PFSK-1 (cell line): ENCODE measurements at regions not wholly inside any gene's neighbourhood (a gene's known extent, or its start where the extent isn't known, plus 50 kb on each side); places are given as distances from the start of the nearest gene placed in this dataset.

Experiments used
- FOXP2 ChIP-seq: optimal IDR thresholded peaks from 2 replicates; pipeline ENCODE3; 2011; ENCODE audit warnings: borderline replicate concordance, control low read depth, inconsistent platforms; ENCODE audit not compliant: insufficient read depth; ENCODE audit errors: extremely low read length, extremely low read depth
- POLR2AphosphoS5 ChIP-seq: IDR thresholded peaks from 2 replicates; pipeline ENCODE4 v1.6.1; 2012; ENCODE audit warnings: low read depth, mild to moderate bottlenecking, control low read depth, low read length, moderate library complexity
- REST ChIP-seq, 2 experiments: IDR thresholded peaks; 2 replicates each; pipeline versions ENCODE4 v1.6.1 to v1.8.0; 2011 to 2012; ENCODE audit warnings: low read depth in 2 of 2, low read length in 2 of 2, control low read depth in 1 of 2, inconsistent platforms in 1 of 2, mild to moderate bottlenecking in 1 of 2, moderate library complexity in 1 of 2; ENCODE audit not compliant: insufficient read depth in 1 of 2

- no peak for TF ChIP-seq FOXP2
- TF ChIP-seq POLR2AphosphoS5 = no peak
- TF ChIP-seq REST (IDR thresholded peaks at IDR 0.05; ENCODE audit: insufficient read depth in 1 of 2, low read depth in 2 of 2, low read length in 2 of 2) = no peak
Measured at GRCh38 chr5:152007653-152008335, 83.1 kb upstream of the GLRA1 start.
